NCI-H226 (cell line): ENCODE measurements at regions not wholly inside any gene's neighbourhood (a gene's known extent, or its start where the extent isn't known, plus 50 kb on each side); places are given as distances from the start of the nearest gene placed in this dataset.
A peak's percentile ranks its signal among the peaks of the same experiment; 100 is the strongest.

ENCODE experiments used
- DNase-seq: peaks from one replicate; pipeline ENCODE4 v3.0.0-alpha.2; 2015

DNA sequence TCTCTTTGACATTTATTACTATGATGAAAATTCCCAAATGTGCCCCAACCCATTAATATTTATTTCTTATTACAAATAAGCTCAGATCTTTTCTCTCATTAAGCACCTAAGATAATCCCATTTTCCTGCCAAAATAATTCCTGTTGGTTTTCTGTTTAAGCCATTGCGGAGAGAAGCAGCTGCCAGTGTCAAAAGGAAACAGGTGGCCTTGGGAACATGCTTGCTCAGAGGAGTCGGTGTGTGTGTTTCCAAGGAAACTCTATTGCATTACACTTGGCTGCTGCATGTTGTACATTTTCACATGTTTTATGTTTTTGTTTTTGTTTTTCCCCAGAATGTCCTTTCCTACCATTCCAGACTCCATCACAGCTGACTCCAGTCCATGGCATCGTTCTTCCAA, 56.4 kb downstream of the CD24 start:
- no peak for DNase-seq

DNA sequence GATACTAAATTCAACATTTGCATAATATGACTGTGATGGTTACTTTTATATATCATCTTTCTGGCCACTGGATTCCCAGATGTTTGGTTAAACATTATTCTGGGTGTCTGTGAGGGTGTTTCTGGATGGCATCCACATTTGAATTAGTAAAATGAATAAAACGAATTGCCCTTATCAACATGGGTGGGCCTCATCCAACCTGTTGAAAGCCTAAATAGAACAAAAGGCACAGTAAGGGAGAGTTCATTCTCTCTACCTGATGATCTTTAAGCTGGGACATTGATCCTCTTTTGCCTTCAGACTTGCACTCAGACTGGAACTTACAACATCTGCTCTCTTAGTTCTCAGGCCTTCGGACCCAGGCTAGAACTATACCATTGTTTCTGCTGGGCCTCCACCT, 57.6 kb downstream of the CD24 start:
- no peak for DNase-seq

DNA sequence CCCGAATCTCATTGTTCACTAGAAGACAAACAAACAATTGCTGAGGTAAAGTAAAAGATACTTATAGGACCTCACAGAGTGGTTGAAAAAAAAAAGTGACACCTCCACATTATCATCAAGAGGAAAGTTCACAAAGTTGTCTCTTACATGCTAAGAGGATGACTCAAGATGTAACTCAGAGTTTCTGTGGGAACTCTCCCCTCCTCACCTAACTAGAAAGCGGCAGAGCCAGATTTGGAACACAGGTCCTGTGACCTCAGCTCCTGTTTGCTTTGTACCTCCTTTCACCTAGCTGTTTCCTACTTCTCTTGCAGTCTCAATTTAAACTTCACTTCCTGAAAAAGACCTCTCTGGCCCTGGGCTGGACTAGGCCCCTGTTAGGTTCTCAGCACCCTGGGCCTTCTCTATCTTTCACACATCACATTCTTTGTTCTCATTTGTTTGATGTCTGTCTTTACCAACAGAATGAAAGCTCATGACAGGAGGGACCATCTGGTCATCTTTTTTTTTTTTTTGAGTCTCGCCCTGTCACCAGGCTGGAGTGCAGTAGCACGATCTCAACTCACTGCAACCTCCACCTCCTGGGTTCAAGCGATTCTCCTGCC, 60.8 kb downstream of the CD24 start:
- no peak for DNase-seq

DNA sequence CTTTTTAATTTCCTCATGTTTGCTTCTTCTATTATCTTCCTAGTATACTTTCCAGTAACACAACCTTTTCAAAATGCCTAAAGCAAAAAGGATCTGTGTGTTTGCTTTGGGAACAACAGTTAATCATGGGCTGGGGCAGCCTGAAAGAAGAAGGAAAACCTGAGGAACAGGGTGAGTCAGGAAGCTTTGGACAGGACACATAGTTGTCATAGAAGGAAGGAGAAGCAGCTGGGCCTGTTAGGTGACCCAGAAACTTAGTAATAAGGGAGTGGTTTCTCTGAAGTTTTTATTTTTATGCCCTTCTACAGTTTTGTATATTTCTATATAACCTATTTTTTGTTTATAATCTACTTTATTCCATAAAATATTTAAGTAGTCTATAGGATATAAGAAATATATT, 61.4 kb downstream of the CD24 start:
- DNase-seq = no peak

DNA sequence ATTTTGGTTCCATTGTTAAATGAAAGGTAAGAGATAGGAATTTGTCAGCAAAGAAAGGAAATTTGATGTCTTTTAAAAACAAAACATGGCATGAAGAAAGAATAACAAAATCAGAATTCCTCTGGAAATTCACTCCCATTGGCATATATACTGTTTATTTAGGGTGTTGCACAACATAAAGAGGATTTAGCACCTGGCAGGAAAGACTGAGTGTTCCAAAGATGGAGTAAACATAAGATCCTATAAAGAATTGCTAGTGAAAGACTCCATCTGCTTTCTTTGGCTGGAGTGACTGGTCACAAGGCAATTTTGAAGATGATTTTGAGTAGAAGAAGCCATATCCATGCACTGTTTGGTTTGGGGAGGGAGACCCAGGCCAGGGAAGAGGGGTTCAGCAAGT, 62.4 kb downstream of the CD24 start:
- DNase-seq = no peak

DNA sequence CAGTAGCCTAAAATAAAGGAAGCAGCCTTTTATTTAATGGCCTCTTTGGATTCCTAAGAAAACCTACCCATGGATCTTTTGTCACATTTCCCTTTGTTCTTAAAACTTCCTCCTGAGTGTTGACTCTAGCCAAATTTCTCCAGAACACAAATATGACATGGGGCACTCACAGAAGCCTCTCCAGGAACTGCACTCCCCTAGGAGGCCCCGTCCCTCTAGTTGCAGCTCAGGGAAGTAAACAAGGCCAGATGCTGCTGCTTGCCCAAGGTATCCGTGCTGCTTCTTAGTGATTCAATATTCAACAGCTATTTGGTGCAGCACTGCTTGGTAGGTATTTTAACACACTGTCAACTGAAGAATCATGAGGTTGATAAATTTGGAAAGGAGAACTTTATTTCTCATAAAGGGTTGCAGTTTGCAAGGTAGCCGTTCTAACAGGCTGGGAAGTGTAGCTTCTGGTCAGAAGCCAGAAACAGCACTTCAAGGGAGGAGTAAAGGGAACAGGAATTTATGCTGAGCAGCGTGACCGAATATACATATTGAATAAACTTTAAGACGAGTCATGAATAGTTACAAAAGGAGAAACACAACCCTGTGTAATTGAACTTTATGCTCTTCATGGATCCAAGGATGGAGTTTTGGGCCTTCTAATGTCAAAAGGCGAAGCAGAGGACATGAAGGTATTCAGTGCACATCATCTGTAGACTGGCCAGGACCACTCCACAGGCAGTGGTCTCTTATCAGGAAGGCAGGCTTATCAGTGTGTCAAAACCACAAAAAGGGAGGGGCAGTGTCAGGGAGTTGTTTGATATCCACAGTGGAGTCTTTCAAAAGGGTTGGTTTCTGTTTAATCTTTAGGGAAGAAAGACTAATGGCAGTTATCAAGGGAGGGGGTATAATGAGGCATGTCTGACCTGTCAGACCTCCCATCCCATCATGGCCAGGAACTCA, 63.3 kb downstream of the CD24 start:
- DNase-seq = peak; percentile 58

DNA sequence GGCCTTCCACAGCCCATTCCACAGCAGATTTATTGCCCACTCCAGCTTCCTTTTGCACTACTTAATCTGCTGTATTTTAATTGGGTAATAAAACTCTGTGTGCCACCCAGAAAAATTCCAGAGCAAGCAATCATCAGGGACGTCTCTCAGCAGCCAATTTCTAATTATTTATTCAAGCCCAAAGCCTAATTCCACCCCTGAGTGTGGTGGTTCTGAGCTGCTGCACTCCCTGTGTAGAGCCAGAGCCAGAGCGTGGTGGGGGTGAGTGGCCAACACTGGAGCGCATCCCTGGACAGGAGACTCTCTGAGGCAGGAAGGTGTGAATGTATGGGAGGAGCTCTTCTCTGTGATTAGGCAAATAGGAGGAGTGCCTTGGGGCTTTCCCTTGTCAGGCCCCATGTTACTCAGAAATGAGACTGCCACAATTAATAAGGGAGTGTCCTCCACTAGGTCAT, 66.1 kb downstream of the CD24 start:
- DNase-seq = no peak

DNA sequence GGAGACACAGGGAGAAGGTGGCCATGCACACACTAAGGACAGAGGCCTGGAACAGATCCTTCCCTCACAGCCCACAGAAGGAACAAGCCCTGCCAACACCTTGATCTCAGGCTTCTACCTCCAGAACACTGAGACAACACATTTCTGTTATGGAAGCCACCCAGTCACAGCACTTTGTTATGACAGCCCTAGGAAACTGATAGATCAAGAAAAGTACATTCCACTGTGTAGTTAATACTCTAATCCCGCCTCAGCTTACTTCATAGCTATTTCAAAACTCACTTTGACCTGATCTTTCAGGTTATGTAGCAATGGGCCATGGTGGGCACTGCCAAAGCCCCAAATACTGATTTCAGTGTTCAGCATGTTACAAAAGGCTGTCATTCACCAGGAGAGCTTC, 66.8 kb downstream of the CD24 start:
- no peak for DNase-seq

DNA sequence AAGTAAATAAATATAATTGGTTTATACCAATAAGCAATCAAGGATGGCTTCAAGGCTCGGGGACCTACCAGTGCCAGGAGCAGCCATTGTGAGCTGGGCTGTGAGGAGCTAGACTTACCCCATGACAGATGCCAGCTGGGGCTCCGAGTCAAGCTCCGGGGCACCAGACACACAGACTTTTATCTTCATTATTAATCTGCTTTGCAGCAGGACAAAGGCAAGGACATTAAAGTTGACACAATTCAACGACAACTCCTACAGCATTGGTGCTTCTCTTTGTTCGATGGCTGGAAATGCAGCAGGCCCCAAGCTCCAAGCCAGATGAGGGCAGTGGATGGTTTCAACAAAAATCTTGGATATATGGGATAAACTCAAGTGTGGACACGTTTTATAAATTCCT, 68.3 kb downstream of the CD24 start:
- no peak for DNase-seq

DNA sequence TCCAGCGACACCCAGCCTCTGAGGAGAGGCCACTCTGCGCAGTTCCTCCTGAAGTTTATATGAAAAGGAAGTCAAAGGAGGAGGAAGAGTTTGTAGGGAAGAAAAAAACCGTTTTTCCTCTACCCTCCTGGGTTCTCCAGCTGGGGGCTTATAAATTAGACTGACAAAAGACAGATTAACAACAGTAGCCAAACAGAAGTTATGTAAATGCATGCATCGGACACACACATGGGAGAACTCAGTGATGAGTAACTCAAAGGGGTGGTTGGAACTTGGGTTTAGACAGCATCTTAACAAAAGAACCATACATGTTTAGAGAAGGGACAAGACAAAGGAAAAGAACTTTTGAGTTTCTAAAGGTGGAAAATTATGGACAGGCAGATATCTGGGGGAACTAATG, 71.2 kb downstream of the CD24 start:
- DNase-seq = no peak

DNA sequence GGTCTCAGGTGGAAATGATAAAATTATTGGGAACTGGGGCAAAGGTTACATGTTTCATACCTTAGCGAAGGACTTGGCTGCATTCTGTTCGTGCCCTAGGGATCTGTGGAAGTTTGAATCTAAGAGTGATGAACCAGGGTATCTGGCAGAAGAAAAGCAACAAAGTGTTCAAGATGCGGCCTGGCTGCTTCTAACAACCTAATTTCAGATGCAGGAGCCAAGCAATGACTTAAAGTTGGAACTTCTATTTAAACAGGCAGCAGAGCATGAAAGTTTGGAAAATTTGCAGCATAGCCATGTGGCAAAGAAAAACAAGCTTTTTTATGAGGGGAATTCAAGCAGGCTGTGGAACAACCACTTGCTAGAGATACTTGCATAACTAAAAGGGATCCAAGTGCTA, 73.5 kb downstream of the CD24 start:
- DNase-seq = no peak

DNA sequence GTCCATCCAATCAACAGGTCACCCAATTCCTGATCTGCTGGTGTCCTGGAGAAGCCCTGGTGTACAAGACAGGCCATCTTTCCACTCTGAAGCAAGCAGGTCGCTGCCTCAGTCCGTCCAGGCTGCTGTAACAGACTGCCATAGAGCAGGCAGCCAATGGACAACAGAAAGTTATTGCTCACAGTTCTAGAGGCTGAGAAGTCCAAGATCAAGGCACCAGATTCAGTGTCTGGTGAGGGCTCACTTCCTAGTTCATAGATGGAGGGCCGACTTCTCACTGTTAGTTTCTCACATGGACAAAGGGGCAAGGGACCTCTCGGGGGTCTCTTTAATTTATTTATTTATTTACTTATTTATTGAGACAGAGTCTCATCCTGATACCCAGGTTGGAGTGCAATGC, 74.8 kb downstream of the CD24 start:
- DNase-seq = no peak

DNA sequence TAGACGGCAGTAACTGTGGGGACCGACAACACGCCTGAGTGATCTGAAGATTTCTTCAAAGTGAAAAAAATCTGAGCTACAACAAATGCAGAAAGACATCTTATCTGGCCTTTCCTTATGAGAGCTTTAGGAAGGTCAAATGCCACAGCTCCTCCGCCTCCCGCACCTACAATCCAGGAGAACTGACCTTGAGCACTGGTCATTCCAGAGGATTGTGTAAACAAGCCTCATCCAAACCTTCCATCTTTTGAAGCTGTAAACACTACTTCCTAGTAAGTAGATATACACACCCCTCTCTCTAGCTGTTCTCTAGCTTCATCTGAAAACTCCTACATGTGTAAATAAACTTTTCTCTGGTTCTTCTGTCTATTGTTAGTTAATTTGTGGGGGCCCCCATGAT, 76.9 kb downstream of the CD24 start:
- no peak for DNase-seq

DNA sequence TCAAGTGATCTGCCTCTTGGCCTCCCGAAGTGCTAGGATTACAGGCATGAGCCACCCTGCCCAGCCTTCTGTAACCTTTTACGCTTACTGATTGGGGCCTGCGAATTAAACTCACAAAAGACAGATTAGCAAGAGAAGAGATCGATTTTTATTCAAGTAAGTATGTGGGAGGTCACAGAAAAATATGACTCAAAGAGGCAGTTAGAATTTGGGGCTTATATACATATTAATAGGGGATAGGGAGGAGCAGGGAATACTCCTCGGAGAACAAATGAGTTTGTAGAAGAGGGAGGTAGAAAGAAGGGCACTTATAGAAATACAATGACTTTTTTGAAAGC, 78.9 kb downstream of the CD24 start:
- no peak for DNase-seq

DNA sequence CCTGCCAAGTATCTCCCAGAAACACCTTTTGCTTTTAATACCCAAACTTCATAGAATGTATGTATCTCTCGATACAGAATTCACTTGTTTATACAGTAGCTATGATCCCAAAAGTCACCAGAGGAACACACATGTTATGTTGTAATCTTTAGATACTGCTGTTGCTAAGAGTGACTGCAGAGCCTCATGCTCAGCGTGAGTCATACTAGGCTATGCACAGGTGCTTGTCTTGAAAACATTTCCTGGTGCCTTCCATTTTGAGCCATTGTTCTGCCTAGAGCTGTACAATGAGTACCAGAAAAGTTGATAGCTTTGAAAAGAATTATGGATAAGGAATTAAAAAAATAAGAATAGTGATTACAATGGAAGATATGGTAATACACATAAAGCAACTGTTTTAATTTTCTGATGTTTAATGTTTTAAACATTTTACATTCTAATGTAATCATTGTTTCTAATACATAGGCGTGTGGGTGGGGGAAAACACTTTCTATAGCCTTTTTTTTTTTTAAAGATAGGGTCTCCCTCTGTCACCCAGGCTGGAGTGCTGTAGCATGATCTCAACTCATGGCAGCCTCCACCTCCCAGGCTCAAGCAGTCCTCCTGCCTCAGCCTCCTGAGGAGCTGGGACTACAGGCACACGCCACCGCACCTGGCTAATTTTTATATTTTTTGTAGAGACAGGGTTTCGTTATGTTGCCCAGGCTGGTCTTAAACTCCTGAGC, 79.4 kb downstream of the CD24 start:
- peak; percentile 67 for DNase-seq

DNA sequence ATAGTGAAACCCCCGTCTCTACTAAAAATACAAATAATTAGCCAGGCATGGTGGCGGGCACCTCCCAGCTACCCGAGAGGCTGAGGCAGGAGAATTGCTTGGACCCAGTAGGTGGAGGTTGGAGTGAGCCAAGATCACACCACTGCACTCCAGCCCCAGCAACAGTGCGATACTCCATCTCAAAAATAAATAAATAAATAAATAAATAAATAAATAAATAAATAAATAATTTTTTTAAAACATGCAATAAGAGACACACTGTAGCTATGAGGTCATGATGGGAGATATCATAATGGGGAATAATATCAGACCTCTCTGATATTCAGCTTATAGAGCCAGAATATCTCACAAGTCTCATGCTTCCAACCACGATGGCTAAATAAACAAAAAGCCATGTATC, 82.3 kb downstream of the CD24 start:
- DNase-seq = no peak

DNA sequence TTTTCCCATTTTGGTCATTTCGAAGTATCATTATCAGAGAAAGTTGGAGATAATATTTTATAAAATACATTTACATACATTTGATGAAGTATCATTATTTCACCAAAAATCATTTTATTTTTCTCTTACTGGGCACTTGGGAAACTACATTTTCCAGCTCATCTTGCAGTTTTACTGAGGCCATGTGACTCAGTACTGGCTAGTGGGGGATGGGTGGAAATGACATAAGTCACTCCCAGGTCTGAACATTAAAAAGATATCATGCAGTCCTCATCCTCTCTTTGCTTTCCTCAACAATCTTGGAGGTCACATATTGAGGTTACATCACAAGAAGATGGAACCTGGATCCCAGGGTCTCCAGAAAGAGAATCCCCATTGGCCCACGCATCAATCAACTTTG, 84.1 kb downstream of the CD24 start:
- no peak for DNase-seq

DNA sequence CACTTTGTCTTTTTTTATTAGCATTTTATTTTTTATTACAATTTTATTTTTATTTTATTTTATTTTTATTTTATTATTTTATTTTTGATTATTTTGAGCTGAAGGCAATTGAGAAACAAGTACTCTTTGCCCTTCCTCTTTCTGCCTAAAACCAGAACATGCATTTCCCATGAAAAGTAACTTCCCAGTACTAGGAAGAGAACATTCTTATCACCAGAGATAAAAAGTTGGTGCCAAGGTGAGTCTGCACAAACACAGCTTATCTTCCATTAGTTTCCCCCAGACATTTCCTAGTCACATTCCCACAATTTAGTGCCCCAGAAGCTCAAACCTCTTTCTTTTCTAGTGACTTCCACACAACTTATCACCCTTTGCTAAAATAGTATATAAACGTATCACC, 84.8 kb downstream of the CD24 start:
- DNase-seq = no peak

DNA sequence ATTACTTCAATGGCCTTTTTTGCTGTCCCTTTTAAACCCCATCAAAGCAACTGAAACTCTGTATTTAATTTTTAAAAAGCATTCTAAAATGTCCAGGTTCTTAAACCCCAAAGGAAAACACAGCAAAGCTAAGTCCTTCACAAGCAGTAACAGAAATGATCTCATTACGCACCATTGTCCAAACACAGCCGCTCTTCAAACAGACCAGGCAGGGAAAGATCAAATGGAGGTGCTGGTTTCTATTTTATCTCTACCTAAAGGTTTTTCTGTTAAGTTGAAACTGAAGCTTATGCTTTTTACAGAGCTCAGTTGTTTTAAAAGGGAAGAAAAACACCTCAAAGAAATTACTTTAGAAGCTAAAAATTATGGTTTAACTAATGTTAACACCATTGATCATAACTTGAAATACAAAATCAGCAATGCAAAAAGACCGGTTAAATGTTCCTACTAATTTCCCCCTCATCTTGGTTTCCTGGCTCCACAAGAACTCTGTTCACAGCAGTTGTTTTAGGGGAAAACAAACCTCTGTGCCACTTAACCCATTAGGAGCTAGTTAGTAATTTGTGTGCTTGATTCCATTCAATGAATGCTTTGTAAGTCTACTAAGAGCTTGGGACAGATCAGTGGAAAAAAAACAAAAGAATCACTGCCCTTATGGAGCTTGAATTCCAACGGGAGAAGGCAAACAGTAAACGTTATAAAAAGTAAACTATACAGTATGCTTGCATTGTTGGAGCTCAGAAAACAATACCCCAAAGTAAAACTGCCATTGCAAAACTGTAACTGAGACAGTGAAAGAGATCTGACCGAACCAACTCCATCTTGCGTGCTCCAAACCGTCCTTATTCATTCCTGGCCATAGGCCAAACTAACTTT, 87.4 kb downstream of the CD24 start:
- DNase-seq = no peak

DNA sequence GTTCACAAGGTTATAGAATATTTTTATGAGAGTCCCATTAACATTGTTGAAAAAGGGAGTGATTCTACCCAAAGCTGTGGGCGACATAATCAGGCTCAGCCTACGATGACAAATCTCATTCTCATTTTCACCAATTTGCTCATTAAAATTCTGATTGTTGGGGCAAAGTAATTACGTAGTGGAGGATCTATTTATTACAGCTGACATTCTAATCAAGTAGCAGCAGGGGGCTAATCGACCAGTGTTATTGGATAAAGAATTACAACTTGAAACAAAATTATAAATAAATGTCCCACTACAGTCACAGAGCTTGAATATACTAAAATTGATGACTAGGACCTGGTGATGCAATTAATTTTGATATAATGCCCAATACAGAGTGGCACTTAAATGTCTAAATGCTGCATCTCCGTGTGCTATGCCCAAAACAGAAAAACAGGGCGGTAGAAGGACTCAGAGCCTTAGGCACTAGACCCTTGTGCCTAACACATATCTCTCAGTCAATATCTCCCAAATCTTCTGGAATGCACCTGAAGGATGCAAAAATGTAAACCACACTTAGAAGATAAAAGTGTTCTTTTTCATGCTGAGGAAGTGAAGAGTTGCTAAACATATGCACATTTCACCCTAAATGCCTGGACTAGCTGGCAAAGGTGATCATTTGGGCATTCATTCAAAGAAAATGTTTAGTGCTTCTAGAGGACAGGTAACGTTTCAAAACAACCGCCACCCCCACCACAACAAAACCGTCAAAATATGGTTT, 88.3 kb downstream of the CD24 start:
- no peak for DNase-seq

DNA sequence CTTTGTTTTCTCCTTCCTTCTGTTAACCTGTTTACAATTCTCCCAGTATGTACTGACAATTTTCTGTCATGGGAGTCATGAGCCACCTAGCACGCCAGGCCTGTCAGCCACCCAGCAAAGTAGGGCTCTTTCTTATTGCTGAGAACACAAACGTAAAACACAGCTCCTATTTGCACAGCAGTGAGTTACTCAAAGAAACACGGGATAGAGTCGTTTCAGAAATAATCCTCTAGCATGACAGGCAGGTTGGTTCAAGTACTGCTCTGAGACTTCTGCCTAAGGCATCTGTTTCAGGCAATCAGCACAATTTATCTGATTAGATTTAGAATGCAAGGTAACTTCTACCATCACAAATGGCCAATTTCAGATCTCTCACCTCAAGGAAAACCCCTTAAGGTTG, 88.8 kb downstream of the CD24 start:
- DNase-seq = no peak

DNA sequence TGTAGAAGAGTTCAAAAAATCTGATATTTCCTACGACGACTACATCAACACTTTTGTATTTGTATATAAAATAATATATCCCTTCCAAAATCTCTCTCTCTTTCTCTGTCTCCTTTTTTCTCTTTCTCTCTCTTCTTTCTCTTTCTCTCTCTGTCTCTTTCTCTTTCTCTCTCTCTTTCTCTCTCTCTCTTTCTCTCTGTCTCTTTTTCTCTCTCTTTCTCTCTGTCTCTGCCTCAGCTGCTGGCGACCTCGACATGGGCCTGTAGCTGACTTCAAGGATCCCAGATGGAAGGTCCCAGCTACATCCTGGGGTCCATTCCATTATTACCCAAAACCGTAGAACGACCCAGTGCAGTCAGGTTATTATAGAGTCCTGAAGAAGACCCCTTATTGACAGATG, 90.0 kb downstream of the CD24 start:
- no peak for DNase-seq
